Neural progenitor cell (in vitro differentiated cells): ENCODE measurements at regions not wholly inside any gene's neighbourhood (a gene's known extent, or its start where the extent isn't known, plus 50 kb on each side); places are given as distances from the start of the nearest gene placed in this dataset.

Experiments
- DNase-seq: peaks from one replicate; pipeline ENCODE4 v3.0.0-alpha.2; 2016; ENCODE audit warnings: low spot score
- H2AFZ ChIP-seq: fragments of 200-600 bp; sonication (generic); replicated peaks from 2 replicates; pipeline ENCODE4 v1.6.1; 2016; ENCODE audit warnings: antibody characterized with exemption
- H3F3A ChIP-seq: fragments of 200-600 bp; sonication (generic); 2 replicates; pipeline ENCODE4 v1.6.1; 2016; ENCODE audit warnings: antibody characterized with exemption, low read depth
- H3K27ac ChIP-seq: fragments of 200-600 bp; sonication (generic); 2 replicates; pipeline ENCODE4 v1.5.1; 2016; ENCODE audit warnings: mild to moderate bottlenecking
- H3K27me3 ChIP-seq: fragments of 200-600 bp; sonication (generic); 2 replicates; pipeline ENCODE4 v1.6.1; 2016; ENCODE audit warnings: mild to moderate bottlenecking, moderate library complexity
- H3K36me3 ChIP-seq: fragments of 200-600 bp; sonication (generic); 2 replicates; pipeline ENCODE4 v1.5.1; 2016
- H3K4me1 ChIP-seq: fragments of 200-600 bp; sonication (generic); 2 replicates; pipeline ENCODE4 v1.6.1; 2016; ENCODE audit warnings: mixed run types
- H3K4me2 ChIP-seq: fragments of 200-600 bp; sonication (generic); 2 replicates; pipeline ENCODE4 v1.6.1; 2016
- H3K4me3 ChIP-seq: fragments of 200-600 bp; sonication (generic); 2 replicates; pipeline ENCODE4 v1.5.1; 2016
- H3K79me2 ChIP-seq: fragments of 200-600 bp; sonication (generic); 2 replicates; pipeline ENCODE4 v1.6.1; 2016; ENCODE audit warnings: low read depth
- H3K9ac ChIP-seq: fragments of 200-600 bp; sonication (generic); 2 replicates; pipeline ENCODE4 v1.6.1; 2016
- H3K9me3 ChIP-seq: fragments of 200-600 bp; sonication (generic); 2 replicates; pipeline ENCODE4 v1.5.1; 2016; ENCODE audit warnings: low read depth
- H4K20me1 ChIP-seq: fragments of 200-600 bp; sonication (generic); 2 replicates; pipeline ENCODE4 v1.6.1; 2016; ENCODE audit warnings: low read depth
- H3K27ac Mint-ChIP-seq: 3 replicates; pipeline ENCODE4 v1.8.0; 2021; ENCODE audit warnings: mixed read lengths
- H3K27me3 Mint-ChIP-seq: 2 replicates; pipeline ENCODE4 v1.8.0; 2022; ENCODE audit warnings: low read depth, mild to moderate bottlenecking, inconsistent platforms, moderate library complexity, mixed read lengths; ENCODE audit not compliant: insufficient read depth
- H3K36me3 Mint-ChIP-seq: 3 replicates; pipeline ENCODE4 v1.8.0; 2021; ENCODE audit warnings: mixed read lengths
- H3K4me1 Mint-ChIP-seq: 3 replicates; pipeline ENCODE4 v1.8.0; 2021; ENCODE audit warnings: mixed read lengths
- H3K4me3 Mint-ChIP-seq: 3 replicates; pipeline ENCODE4 v1.8.0; 2021; ENCODE audit warnings: mild to moderate bottlenecking, moderate library complexity, mixed read lengths
- H3K9me3 Mint-ChIP-seq: 3 replicates; pipeline ENCODE4 v1.8.0; 2020; ENCODE audit warnings: mixed read lengths
- EZH2 ChIP-seq: fragments of 200-600 bp; sonication (generic); IDR thresholded peaks from 2 replicates; pipeline ENCODE4 v1.6.1; 2017; ENCODE audit warnings: antibody characterized with exemption, mild to moderate bottlenecking, moderate library complexity
- EZH2phosphoT487 ChIP-seq: fragments of 200-600 bp; sonication (generic); IDR thresholded peaks from 2 replicates; pipeline ENCODE4 v1.6.1; 2017; ENCODE audit warnings: antibody characterized with exemption
- TF ChIP-seq, protein P1 (sequence below): fragments of 200-600 bp; sonication (generic); IDR thresholded peaks from 2 replicates; pipeline ENCODE4 v1.5.1; 2017; ENCODE audit warnings: antibody characterized with exemption, mild to moderate bottlenecking

DNA sequence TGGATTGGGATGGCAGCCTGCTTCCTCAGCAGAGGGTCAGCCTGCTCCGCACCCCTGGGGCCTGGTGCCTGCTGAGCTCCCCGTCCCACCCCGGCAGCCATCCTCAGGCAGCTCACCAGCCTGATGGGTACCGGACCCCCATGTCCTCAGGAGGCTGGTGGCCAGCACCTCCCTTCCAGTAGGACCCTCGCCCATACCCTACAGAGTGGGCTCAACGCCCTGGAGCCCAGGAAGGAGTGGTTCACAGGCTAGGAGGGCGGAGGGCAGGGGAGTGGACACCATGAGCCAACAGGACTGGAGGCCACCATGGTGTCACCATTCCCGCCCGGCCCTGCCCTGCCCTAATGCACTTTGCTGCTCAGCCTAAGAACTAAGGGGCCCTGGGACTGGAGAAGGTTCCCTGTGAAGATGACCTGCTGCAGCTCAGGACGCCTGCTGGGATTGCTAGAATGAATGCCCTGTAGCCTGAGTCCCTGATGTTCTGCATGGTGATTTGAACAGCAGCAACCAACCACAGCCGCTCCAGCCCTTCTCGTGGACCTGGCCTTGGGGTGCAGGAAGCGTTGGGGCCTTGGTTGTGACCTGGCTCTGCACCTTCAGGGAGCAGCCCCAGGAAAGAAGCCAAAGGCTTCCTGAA is 1080.8 kb downstream of the BRD1 start:
- Mint-ChIP-seq H3K27me3 (peaks cover 2% of the 10 kb centered on the region), H3K4me3 (no peak overlapping the region), H3K9me3 (peaks cover 5% of the 10 kb centered on the region), H3K27ac (no peak overlapping the region), H3K4me1 (peaks cover 3% of the 10 kb centered on the region), H3K36me3 (peaks cover 4% of the 10 kb centered on the region)
- Histone ChIP-seq H3K79me2 (no peaks in the 10 kb centered on the region), H3K36me3 (no peaks in the 10 kb centered on the region), H3K4me3 (no peak overlapping the region), H2AFZ (no peak overlapping the region), H3K9me3 (no peaks in the 10 kb centered on the region), H3K4me2 (no peak overlapping the region), H3K4me1 (no peaks in the 10 kb centered on the region), H4K20me1 (no peaks in the 10 kb centered on the region), H3F3A (no peaks in the 10 kb centered on the region), H3K9ac (no peak overlapping the region), H3K27ac (no peak overlapping the region), H3K27me3 (no peaks in the 10 kb centered on the region)
- TF ChIP-seq EZH2phosphoT487, result no peak
- TF ChIP-seq, protein P1, sequence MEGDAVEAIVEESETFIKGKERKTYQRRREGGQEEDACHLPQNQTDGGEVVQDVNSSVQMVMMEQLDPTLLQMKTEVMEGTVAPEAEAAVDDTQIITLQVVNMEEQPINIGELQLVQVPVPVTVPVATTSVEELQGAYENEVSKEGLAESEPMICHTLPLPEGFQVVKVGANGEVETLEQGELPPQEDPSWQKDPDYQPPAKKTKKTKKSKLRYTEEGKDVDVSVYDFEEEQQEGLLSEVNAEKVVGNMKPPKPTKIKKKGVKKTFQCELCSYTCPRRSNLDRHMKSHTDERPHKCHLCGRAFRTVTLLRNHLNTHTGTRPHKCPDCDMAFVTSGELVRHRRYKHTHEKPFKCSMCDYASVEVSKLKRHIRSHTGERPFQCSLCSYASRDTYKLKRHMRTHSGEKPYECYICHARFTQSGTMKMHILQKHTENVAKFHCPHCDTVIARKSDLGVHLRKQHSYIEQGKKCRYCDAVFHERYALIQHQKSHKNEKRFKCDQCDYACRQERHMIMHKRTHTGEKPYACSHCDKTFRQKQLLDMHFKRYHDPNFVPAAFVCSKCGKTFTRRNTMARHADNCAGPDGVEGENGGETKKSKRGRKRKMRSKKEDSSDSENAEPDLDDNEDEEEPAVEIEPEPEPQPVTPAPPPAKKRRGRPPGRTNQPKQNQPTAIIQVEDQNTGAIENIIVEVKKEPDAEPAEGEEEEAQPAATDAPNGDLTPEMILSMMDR, result no peak
- TF ChIP-seq EZH2, result no peak
- no peak for DNase-seq

DNA sequence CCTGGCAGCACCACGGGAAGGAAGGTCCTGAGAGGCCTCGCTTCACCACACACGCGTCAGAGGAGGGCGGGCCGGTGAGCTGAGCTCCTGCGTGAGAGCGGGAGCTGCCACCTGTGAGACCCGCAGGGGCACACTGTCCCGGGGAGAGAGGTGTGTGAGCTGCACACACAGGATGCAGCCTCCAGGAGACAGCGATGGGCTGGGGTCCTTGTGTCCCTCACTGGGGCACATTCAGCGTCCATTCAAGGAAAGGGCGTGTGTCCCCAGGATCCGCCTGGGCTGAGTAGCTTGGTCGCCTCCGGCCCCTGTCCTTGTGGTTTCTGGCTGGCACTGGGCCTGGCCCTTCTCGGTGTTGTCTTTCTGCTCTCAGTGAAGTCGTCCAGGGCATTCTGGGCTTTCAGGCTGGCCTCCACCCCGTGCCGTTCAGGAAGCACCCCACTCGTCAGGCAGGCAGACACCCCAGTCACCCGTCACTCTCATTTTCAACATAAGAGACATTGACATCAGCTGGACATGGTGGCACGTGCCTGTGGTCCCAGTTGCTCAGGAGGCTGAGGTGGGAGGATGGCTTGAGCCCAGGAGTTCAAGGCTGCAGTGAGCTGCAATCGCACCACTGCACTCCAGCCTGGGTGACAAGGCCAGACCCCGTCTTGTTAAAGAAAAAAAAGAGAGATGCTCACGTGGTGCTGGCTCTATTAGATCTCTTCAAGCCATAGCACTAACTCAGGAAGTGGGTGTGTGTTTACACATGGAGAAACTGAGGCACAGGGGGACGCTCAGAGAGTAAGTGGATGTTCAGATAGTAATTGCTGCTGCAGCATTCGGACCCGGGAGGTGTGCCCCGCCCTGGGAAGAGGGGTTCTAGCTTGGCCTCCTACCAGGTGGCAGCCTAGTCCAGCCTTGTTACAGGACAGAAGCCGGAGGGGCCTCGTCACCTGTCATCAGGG is 1081.6 kb downstream of the BRD1 start:
- Mint-ChIP-seq H3K4me3 (no peak overlapping the region), H3K27me3 (peaks cover 2% of the 10 kb centered on the region), H3K36me3 (peaks cover 2% of the 10 kb centered on the region), H3K27ac (no peak overlapping the region), H3K4me1 (peaks cover 3% of the 10 kb centered on the region), H3K9me3 (peaks cover 5% of the 10 kb centered on the region)
- H3K9me3 ChIP-seq, result no peaks in the 10 kb centered on the region
- H3K27ac ChIP-seq, result no peak overlapping the region
- no peaks in the 10 kb centered on the region for H3K79me2 ChIP-seq
- TF ChIP-seq EZH2phosphoT487 (no peak), EZH2 (no peak)
- no peaks in the 10 kb centered on the region for H3F3A ChIP-seq
- no peak overlapping the region for H3K9ac ChIP-seq
- DNase-seq, result no peak
- H2AFZ ChIP-seq, result no peak overlapping the region
- no peaks in the 10 kb centered on the region for H4K20me1 ChIP-seq
- no peak overlapping the region for H3K4me2 ChIP-seq
- no peaks in the 10 kb centered on the region for H3K36me3 ChIP-seq
- H3K4me3 ChIP-seq, result no peak overlapping the region
- no peaks in the 10 kb centered on the region for H3K27me3 ChIP-seq
- no peaks in the 10 kb centered on the region for H3K4me1 ChIP-seq

DNA sequence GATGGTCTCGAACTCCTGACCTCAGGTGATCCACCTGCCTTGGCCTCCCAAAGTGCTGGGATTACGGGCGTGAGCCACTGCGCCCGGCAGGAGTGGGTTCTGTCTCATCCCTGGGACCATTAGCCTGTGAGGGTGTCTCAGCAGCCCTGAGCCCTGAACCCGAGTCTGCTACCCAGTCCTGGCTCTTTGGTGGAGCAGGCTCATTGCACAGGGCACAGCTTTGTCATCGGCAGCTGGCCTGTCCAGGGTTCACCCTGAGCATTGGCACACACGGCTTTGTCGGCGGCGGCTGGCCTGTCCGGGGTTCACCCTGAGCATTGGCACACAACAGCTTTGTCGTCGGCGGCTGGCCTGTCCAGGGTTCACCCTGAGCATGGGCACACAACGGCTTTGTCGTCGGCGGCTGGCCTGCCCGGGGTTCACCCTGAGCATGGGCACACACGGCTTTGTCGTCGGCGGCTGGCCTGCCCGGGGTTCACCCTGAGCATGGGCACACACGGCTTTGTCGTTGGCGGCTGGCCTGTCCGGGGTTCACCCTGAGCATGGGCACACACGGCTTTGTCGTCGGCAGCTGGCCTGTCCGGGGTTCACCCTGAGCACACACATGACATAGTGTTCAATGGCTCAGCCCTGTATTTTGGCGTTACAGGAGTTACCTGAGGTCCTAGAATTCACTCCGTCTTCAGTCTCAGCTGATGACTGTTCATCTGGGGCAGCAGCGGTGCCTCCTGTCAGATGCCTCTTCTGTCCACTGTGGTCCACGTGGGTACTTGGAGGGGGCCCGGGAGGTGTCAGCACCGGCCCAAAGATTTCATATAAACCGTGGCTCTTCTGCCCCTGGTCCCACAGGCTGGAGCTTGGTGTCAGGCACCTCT is 1082.5 kb downstream of the BRD1 start:
- no peak overlapping the region for H3K27ac ChIP-seq

More for the DNA sequence above, 1082.5 kb downstream of the BRD1 start:
- Mint-ChIP-seq H3K4me1 (peaks cover 3% of the 10 kb centered on the region), H3K36me3 (peaks cover 2% of the 10 kb centered on the region), H3K27me3 (peaks cover 2% of the 10 kb centered on the region), H3K4me3 (no peak overlapping the region), H3K27ac (no peak overlapping the region), H3K9me3 (peaks cover 5% of the 10 kb centered on the region)
- H4K20me1 ChIP-seq, result no peaks in the 10 kb centered on the region
- no peak overlapping the region for H3K9ac ChIP-seq
- no peaks in the 10 kb centered on the region for H3K79me2 ChIP-seq
- H3K4me3 ChIP-seq, result no peak overlapping the region
- H3K27me3 ChIP-seq, result no peaks in the 10 kb centered on the region
- no peaks in the 10 kb centered on the region for H3K4me1 ChIP-seq
- H3K36me3 ChIP-seq, result no peaks in the 10 kb centered on the region
- no peak for TF ChIP-seq EZH2phosphoT487
- TF ChIP-seq EZH2, result no peak
- TF ChIP-seq, protein P1, result no peak
- no peaks in the 10 kb centered on the region for H3F3A ChIP-seq
- no peak for DNase-seq
- H2AFZ ChIP-seq, result no peak overlapping the region
- H3K9me3 ChIP-seq, result no peaks in the 10 kb centered on the region
- no peak overlapping the region for H3K4me2 ChIP-seq
